ENCODE measurements at regions not wholly inside any gene's neighbourhood (a gene's known extent, or its start where the extent isn't known, plus 50 kb on each side); places are given as distances from the start of the nearest gene placed in this dataset.
"Not testable (repeated sequence)": the region's sequence is repeated elsewhere in the genome, so short reads cannot be mapped to it uniquely, and the experiment has no call there.

DNA sequence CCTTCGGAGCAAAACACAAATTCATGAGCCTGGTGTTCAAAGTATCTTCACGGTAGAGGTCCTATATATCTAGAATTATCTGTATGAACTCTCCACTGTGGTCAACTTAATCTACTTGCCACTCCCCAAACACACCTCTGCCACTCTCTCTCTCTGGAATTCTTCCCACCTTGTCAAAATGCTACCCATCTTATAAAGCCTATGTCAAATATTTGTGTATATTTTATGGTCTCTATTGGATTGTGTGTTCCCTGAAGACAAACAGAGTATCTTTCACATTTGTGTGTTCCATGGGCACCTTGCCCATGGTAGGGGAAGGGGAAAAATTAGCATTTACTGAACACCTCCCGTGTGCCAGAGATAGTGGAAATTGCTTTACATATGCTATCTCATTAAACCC is 83.2 kb upstream of the ATL2 start:
- Mint-ChIP-seq H3K9me3 (no peaks in the 10 kb centered on the region), H3K4me3 (no peak overlapping the region), H3K27ac (no peak overlapping the region), H3K36me3 (ENCODE audit: low read depth) (no peaks in the 10 kb centered on the region), H3K4me1 (peaks cover 8% of the 10 kb centered on the region), H3K27me3 (peaks cover 31% of the 10 kb centered on the region)
- DNase-seq = no peak
- intact Hi-C loops (cut with micrococcal nuclease) = no loop called here

DNA sequence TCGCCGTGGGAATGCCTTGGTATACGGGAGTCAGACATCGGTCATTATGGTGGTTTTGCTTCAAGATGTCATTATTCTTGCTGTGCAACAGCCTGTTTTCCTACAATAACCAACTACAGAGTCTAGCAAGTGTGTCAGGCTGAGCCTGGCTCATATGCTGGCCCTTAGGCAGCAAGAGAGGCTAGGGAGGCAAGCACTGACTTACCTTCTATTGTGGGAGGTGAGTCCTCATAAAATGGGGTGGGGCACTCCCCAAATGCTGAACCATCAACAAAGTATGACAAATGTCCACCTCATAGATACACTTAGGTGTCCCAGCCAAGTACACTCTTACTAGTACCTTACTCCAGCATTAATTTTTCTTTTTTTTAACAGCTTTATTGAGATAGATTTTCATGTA is 77.0 kb upstream of the ATL2 start:
- H3K4me3 Mint-ChIP-seq = no peak overlapping the region
- H3K27ac Mint-ChIP-seq = no peak overlapping the region
- H3K27me3 Mint-ChIP-seq = peaks cover 22% of the 10 kb centered on the region
- DNase-seq = no peak
- intact Hi-C loops (cut with micrococcal nuclease) = no loop called here
- H3K36me3 Mint-ChIP-seq (ENCODE audit: low read depth) = no peaks in the 10 kb centered on the region
- no peaks in the 10 kb centered on the region for H3K9me3 Mint-ChIP-seq
- H3K4me1 Mint-ChIP-seq = no peaks in the 10 kb centered on the region

DNA sequence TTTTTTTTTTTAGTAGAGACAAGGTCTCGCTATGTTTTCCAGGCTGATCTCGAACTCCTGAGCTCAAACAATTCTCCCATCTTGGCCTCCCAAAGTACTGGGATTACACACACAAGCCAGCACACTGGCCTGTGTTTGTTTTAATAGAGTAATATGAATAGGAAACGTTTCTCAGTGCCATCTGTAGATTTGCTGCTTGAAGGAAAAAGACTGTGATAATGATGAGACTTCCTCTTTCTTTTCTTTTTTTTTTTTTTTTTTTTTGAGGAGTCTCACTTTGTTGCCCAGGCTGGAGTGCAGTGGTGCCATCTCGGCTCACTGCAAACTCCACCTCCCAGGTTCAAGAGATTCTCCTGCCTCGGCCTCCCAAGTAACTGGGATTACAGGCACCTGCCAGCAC is 74.7 kb upstream of the ATL2 start:
- H3K27ac Mint-ChIP-seq; H3K4me3 Mint-ChIP-seq; H3K4me1 Mint-ChIP-seq; DNase-seq; H3K36me3 Mint-ChIP-seq (ENCODE audit: low read depth); intact Hi-C loops (cut with micrococcal nuclease); H3K9me3 Mint-ChIP-seq: not testable (repeated sequence)
- peaks cover 15% of the 10 kb centered on the region for H3K27me3 Mint-ChIP-seq

DNA sequence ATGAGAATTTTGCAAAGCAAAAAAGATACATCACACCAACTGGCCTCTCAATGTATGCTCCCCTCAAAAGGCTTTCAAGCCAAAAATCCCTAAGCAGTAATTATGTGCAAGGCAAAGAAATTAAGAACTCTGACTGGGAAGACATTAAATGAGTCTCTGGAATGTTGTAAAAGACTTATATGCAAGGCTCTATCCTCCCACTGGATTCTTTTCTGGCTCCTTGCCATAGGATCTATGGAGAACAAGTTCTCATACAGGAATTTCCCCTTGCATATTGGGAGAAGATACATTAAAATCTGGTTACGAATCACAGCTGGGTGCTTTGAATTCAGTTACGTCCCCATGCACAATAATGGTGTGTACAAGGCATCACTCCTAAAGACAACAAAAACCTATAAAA is 73.4 kb upstream of the ATL2 start:
- Mint-ChIP-seq H3K36me3 (ENCODE audit: low read depth) (no peaks in the 10 kb centered on the region), H3K4me1 (no peaks in the 10 kb centered on the region), H3K4me3 (no peak overlapping the region)

DNA sequence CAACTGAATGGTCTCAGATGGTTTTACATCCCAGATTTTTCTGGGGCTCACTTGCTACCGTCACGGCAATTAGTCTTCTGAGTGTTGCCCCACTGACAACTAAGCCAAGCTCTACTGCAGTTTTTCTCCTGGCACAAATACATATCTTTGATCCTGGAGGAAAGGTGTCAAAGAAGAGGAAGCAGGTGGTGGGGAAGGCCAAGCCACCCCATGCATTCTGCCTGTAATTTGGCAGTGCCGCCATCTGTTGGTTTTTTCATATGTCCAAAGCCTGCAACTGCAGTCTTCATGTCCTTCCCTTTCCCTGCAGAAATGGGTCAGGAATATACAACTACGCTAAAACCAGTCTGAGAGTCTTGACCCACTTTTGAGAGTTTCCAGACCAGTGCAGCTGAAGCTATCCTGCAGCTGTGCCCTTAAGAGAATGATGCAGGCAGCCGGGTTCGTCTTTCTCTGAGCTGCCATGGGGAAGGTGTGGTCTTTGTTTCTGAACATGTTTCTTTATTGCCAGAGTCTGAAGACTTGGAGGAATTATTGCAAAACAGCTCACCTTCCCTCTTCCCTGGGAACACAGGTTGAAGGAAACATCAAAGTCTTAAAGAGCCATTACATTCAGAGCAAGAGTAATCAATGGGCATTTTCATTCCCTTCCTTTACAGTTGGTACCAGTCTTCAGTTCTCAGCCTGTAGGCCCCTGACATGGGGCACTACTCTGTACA is 71.8 kb upstream of the ATL2 start:
- intact Hi-C loops (cut with micrococcal nuclease) = no loop called here
- DNase-seq = no peak
- Mint-ChIP-seq H3K4me3 (no peak overlapping the region), H3K36me3 (ENCODE audit: low read depth) (no peaks in the 10 kb centered on the region), H3K27me3 (peaks cover 12% of the 10 kb centered on the region), H3K4me1 (no peaks in the 10 kb centered on the region), H3K27ac (no peak overlapping the region), H3K9me3 (no peaks in the 10 kb centered on the region)

More for the DNA sequence above, 73.4 kb upstream of the ATL2 start:
- Mint-ChIP-seq H3K27me3 (peaks cover 11% of the 10 kb centered on the region), H3K27ac (no peak overlapping the region), H3K9me3 (no peaks in the 10 kb centered on the region)
- no peak for DNase-seq
- intact Hi-C loops (cut with micrococcal nuclease) = no loop called here

DNA sequence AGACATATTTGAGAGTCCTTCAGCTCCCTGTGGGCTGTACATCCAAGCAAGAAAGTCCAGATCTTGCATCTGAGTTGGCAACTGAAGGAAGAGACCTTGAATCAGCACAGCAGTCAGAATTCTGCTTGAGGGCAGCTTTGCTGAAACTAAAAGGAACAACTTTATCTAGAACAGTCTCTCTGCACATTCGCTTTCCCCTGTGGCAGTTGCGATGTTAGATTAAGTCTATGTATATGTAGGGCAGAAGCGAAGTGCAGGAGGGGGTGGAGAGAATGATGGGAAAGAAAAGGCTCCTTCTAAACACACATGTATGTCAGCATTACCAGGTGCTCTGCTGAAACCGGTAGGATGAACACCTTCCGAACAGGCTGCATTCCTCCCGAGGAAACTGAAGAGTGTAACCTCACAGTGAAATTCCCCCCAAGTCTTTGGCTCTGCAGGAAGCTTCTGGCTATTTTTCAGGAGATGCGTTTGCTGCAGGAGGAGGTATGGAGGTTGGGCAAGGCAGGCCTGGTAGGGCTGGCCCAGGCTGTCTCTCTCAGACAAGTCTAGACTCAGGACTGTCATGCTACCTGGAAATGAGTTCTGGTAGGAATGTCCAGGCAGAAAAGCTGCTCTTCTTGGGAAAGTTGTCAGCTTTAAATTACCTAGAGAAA is 70.0 kb upstream of the ATL2 start:
- H3K9me3 Mint-ChIP-seq = no peaks in the 10 kb centered on the region
- DNase-seq = no peak
- H3K27me3 Mint-ChIP-seq = peaks cover 20% of the 10 kb centered on the region
- H3K4me1 Mint-ChIP-seq = no peaks in the 10 kb centered on the region
- no peak overlapping the region for H3K27ac Mint-ChIP-seq
- no peaks in the 10 kb centered on the region for H3K36me3 Mint-ChIP-seq (ENCODE audit: low read depth)
- intact Hi-C loops (cut with micrococcal nuclease) = no loop called here
- H3K4me3 Mint-ChIP-seq = no peak overlapping the region

DNA sequence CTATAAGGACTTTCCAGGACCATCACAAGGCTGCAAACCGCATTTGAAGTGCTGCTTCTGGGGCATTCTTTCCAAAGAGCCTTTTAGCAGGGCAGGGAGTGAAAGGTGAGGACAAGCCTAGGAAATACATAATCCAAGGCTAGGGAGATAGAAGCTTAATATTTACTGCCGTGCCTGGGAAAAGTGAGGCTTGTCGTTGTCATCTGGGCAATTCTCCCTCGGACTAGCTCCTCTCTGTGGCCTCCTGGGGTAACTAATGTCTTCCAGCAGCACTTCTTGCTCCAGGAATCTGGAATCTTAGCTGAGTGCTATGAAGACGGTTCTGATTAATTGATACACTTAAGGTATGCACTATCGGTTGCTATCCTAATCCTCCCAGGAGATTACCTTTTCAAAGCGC is 69.3 kb upstream of the ATL2 start:
- intact Hi-C loops (cut with micrococcal nuclease) = no loop called here
- no peaks in the 10 kb centered on the region for H3K4me1 Mint-ChIP-seq

DNA sequence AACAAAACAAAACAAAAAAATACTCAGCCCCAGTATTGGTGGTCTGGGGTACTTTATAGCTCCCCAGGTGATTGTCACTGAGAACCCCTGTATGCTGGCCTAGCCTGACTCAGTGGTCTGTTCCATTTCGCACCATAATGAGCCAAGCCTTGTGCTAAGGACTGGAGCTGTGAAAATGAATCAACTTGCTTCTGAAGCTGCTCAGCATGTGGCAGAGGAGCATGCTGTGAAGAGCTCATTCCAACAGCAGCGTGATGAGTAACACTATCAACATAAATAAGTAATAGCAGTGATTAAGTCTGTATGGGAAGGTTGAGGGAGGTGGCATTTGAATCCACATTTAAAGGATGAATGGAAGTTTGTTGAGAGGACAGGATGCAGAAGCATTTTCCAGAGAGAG is 67.2 kb upstream of the ATL2 start:
- Mint-ChIP-seq H3K9me3 (no peaks in the 10 kb centered on the region), H3K4me1 (no peaks in the 10 kb centered on the region), H3K36me3 (ENCODE audit: low read depth) (no peaks in the 10 kb centered on the region), H3K27me3 (peaks cover 29% of the 10 kb centered on the region), H3K4me3 (no peak overlapping the region), H3K27ac (no peak overlapping the region)
- intact Hi-C loops (cut with micrococcal nuclease) = no loop called here
- no peak for DNase-seq

More for the DNA sequence above, 69.3 kb upstream of the ATL2 start:
- Mint-ChIP-seq H3K9me3 (no peaks in the 10 kb centered on the region), H3K36me3 (ENCODE audit: low read depth) (no peaks in the 10 kb centered on the region), H3K4me3 (no peak overlapping the region), H3K27me3 (peaks cover 23% of the 10 kb centered on the region), H3K27ac (no peak overlapping the region)
- no peak for DNase-seq

DNA sequence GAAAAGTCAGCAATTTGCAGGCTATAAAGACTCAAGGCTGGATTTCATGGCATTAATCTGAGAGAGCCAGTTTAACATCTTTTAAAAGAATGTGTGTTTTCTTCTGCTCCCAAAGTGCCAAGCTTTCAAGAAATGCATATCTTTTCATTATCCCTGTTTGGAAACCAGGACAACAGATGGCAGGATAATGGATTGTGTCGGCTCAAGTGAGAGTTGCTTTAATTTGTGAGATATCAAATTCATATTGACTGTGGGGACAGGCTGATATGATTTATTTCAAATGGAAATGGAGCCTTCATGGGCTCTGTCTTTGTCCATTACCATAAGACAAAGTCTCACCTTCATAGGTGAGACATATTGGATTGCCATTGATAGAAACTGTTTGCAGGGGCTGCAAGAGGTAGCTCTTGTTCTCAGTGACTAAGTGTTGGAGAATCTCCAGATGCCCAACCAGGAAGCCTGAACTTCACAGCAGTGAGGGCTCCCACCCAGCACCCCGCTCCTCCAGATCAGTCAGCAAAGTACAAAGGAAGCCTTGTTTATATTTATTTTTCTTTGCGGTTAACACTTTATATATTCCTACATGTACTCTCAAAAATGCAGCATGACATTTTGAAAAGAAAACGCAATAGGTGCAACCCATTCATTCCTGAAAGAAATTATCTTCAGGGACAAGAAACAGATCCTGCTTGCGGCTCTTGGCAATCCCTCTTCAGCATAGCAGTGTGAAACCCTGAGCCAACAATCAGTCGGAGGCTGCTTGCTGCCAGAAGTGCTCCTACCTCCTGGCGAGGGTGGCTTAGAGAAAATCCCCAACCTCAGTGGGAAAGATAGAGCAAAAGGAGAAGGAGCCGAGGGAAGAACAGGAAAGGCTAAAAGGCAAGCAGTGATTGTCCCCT is 65.8 kb upstream of the ATL2 start:
- Mint-ChIP-seq H3K27ac (no peak overlapping the region), H3K9me3 (no peaks in the 10 kb centered on the region), H3K27me3 (peaks cover 26% of the 10 kb centered on the region), H3K4me3 (no peak overlapping the region), H3K36me3 (ENCODE audit: low read depth) (no peaks in the 10 kb centered on the region), H3K4me1 (peaks cover 8% of the 10 kb centered on the region)
- no peak for DNase-seq
- intact Hi-C loops (cut with micrococcal nuclease) = no loop called here

DNA sequence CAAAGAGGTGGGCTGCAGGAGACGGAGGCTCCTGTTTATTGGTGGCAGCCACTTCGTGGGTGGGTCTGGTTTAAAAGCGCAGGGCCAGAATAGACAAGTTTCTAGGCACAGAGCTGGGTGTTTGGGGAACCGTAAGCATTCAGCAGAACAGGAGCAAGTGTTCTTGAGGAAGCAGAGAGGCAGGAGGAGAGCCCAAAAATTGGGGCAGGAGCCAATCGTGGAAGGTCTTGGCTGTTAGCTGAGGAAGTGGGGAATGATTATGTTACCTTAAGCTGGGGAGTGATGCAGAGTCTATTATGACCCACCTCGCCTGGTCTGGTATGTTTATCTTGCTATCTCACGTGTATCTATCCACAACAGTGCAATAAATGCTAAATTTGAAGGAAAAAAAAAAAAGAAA is 64.3 kb upstream of the ATL2 start:
- Mint-ChIP-seq H3K27ac (no peak overlapping the region), H3K9me3 (no peaks in the 10 kb centered on the region), H3K36me3 (ENCODE audit: low read depth) (no peaks in the 10 kb centered on the region), H3K27me3 (peaks cover 22% of the 10 kb centered on the region), H3K4me3 (no peak overlapping the region), H3K4me1 (peaks cover 8% of the 10 kb centered on the region)
- no peak for DNase-seq
- intact Hi-C loops (cut with micrococcal nuclease) = no loop called here

DNA sequence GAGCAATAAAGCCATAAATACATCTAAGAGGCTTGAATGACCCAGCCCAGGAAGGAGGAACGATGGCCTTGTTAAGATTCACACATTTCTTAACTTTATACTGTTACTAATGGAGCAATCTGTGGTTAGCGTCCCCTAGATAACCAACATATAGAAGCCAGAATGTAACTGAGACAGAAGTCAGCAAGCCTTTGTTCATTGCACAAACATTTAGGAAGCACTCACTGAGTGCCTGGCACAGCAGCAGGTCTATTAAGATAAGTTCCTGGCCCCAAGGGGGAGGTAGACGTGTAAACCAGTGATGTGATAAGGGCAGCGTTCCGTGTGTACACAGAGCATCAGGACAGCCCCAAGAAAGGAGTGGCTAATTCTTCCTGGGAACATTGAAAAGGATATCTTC is 63.6 kb upstream of the ATL2 start:
- Mint-ChIP-seq H3K27ac (no peak overlapping the region), H3K36me3 (ENCODE audit: low read depth) (no peaks in the 10 kb centered on the region), H3K27me3 (peaks cover 24% of the 10 kb centered on the region), H3K4me1 (peaks cover 8% of the 10 kb centered on the region), H3K4me3 (no peak overlapping the region), H3K9me3 (no peaks in the 10 kb centered on the region)
- intact Hi-C loops (cut with micrococcal nuclease) = no loop called here
- no peak for DNase-seq

DNA sequence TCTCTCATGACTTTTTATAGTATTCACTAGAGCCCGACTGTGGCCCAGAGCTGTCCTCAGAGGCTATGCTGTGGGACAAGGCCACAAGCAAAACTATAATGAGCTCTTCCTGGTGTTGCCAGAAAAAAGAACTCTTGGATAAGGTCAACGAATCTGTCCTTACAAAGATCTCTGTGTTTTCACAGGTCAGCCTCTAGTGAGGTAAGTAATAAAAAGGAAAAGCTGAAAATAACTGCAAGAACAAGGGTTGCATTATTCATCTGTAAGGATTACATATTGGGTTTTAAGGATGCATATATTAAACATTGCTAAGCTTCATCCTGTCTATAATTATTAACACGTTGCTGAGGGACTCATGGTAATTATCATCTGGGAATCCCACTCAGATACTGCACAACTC is 62.8 kb upstream of the ATL2 start:
- Mint-ChIP-seq H3K4me3 (no peak overlapping the region), H3K36me3 (ENCODE audit: low read depth) (no peaks in the 10 kb centered on the region), H3K27me3 (peaks cover 25% of the 10 kb centered on the region), H3K27ac (no peak overlapping the region), H3K9me3 (no peaks in the 10 kb centered on the region), H3K4me1 (peaks cover 8% of the 10 kb centered on the region)
- intact Hi-C loops (cut with micrococcal nuclease) = no loop called here
- no peak for DNase-seq

DNA sequence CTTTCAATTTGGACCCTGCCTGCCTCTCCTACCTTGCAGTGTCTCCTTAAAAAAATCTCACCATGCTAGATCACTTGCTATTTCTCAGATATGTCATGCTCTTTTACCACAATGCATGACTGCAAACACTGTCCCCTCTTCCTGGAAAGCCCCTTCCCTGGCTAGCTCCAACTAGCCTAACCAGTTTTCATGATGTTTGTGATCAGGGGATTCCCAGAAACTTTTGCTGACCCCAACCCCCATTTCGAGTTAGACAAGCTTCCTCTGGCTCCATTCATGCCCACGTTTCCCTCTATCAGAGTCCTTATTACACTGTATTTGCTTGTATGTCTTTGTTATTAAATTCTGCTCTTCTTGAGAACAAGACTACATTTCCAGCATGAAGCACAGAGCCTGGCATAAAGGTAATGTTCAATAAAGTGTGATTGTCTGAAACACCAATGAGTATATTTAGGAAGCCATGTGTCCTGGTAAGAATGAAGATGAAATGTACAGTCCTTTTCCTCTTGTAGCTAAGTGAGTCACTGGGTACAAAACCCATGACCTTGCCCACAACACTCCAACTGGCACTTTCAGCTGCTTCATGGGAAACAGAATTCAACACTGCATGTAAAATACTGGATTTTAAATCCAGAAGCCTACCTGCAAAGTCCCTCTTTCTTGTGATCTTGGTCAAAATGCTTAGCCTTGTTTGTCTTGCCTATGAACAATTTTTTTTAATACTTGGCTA is 62.0 kb upstream of the ATL2 start:
- intact Hi-C loops (cut with micrococcal nuclease) = no loop called here
- H3K27ac Mint-ChIP-seq = no peak overlapping the region
- H3K36me3 Mint-ChIP-seq (ENCODE audit: low read depth) = no peaks in the 10 kb centered on the region
- H3K9me3 Mint-ChIP-seq = no peaks in the 10 kb centered on the region
- peaks cover 24% of the 10 kb centered on the region for H3K27me3 Mint-ChIP-seq
- H3K4me3 Mint-ChIP-seq = no peak overlapping the region
- H3K4me1 Mint-ChIP-seq = peaks cover 8% of the 10 kb centered on the region
- peak; percentile 56 for DNase-seq
